ENCODE measurements at regions not wholly inside any gene's neighbourhood (a gene's known extent, or its start where the extent isn't known, plus 50 kb on each side); places are given as distances from the start of the nearest gene placed in this dataset.
"Not testable (repeated sequence)": the region's sequence is repeated elsewhere in the genome, so short reads cannot be mapped to it uniquely, and the experiment has no call there.

DNA sequence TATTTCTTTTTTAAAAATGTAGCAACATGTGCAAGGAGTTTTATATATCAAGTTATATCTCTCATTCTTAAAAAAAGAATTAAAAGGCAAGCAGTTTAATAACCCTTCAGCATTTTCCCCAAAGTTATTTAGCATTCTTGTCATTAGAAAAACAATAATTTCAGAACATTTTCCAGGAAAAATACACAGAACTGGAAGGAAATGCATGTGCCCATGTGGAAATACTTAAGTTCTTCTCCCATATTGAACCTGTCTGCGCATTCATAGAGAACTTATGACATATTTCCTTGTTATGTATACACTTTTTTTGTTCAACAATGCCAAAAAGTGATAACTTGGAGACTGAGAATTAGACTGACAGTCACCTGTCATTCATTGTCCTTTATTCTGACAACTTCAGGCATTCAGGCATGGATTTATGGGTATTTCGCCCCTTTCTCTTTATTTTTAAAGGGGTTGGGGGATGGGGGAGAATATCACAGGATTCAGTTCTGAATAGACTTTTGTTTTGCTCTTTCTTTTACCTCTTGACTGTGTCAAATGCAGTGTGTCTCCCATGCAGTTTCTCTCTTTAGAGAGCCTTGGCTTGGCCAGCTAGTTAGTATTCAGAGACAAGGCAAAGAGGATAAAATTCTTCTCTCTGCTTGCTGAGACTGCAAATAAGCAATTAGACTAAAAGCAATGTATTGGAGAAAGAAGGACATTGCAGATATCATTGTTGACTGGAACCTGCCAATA lies 701.0 kb downstream of the NR2F1-AS1 start:
- DNase-seq (ENCODE audit: low spot score): no peak

DNA sequence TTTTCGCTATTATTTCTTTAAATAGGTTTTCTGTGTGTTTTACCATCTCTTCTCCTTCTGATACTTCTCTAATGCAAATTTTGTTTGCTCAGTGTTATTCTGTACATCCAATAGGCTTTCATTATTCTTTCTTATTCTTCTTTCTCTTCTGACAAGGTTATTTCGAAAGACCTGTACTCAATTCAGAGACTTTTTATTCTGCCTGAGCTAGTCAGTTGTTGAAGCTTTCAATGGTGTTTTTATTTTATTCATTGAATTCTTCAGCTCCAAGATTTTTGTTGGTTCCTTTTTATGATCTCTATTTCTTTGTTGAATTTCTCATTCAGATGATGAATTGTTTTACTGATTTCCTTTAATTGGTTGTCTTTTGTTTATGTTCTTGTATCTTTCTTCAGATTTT lies 706.2 kb downstream of the NR2F1-AS1 start:
- no peak for DNase-seq (ENCODE audit: low spot score)

DNA sequence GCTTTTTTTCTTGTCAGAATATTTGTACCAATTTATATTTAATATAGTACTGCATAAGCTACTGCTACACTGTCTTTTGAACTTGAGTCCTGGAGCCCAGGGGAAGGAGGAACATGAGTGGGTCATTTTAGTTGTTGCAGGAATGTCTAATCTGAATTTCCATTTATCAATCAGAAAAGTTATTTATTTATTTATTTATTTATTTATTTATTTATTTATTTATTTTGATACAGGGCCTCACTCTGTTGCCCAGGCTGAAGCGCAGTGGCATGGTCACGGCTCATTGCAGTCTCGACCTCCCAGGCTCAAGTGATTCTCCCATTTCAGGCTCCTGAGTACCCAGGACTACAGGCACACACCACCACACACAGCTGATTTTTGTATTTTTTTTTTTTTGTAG lies 712.6 kb downstream of the NR2F1-AS1 start:
- no peak for DNase-seq (ENCODE audit: low spot score)

DNA sequence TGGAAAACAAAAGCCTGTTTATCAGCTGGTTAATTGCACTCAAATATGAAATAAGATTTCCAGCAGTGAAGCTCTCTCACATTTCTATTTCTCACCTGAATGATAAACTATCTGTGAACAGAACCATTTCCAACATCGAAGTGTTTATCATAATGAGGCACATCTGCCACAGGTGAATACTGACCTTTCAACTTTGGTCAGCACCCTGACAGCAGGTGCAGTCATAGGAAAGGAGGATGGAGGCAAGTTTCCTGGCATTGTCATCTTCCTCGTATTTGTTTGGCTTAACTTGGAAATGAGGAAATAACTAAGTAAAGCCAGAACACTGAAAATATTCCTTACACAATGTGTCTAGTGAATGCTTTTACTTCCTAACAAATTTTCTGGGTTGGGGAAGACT lies 716.4 kb downstream of the NR2F1-AS1 start:
- no peak for DNase-seq (ENCODE audit: low spot score)

DNA sequence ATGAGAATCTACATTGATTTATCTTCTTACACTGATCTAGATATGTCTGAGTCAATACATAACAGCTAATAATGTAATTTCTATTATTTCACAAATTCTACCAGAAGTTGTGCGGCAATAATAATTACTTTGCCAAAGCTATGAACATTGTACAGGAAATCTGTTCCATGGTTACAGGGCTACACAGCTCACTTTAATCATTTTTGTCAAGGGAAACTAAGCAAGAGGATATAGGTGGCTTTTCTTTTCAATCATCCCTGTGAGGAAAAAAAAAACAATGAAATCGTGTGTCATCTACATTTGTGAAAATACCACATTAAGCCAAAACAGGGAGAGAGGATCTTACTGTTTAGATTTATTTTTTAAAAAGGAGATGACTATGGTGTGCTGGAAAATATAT lies 717.4 kb downstream of the NR2F1-AS1 start:
- no peak for DNase-seq (ENCODE audit: low spot score)

DNA sequence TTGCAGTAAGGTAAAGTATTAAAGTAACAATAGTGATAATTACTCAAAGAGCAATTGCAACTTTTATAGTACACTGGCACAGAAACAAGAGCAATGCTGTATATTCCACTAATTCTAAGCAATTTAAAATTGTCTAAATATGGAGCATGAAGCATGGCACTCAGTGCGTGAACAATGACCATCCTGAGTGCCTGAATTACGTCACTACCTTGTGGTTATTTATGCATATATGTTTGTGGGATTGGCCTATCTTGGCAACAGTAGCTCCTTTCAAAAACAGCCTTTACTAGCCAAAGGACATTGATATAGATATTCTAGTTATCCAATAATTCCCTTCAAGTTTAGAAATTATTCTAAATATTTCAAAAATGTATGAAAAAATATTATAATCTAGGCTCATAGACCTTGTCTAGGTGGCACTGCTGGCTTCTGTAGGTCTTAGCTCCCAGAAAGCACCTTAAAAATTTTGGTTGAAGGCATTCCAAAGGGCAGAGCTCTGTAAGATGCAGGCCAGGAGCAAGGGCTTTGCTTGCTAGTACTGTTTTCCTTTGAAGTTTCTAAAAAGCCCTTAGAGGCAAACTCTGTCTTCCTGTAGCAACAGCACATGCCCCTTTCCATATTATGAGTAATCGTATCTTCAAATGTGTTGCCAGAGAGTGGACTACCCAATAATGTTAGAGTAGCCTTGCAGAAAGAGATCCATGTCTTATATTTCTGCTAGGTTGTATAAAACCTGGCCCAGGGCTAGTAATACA lies 719.3 kb downstream of the NR2F1-AS1 start:
- DNase-seq (ENCODE audit: low spot score): no peak

DNA sequence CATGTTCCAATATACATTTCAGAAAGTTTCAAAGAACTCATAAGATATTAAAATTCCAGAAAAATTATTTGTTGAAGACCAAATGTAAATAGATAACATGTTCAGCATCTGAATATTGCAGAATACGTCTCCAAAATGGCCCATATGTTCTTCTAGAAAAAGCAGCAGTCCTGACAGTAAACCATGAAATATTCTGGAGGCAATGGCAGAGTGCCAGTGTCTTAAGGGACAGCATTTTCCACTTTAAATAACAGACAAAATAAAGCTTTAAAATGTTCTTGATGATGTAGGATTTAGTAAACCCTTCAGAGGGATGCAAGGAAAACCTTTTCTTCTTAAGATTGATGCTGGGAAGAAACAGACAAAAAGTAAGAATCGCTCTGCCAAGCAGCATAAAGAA lies 721.0 kb downstream of the NR2F1-AS1 start:
- DNase-seq (ENCODE audit: low spot score): no peak

DNA sequence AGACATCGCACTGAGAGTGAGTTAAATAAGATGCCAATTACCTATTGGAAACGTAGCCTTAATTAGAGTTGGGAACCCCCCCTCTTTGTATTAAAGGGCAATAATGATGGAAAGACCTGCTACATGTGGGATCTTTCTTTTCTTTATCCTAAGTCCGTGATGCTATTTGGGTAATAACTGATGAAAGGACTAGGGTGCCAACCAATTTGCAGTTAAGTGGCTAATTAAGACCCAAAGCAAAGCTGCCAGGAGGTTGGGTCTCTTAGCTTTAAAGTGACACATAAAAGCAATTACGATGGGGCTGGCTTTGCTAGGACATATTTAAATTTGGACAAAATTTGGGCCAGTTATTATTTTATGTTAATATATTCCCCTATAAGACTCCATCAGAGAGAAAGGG lies 728.8 kb downstream of the NR2F1-AS1 start:
- DNase-seq (ENCODE audit: low spot score): no peak

DNA sequence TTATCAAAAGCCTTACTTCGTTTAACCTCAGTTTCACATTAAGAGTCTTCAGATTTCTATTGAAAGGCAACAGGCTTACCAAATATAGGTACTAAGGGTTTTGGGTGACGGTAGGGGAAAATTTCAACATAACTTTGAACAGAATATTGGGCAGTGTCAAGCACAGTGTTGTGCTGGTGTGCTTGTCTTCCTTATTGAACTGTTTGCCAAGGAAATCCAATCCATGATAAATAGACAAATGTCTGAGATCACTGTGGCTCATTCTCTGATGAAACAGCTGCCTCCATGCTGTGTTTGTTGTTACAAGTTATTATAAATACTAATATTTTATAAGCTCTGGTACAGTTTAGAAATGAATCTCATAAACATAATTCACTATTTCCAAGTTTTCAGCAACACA lies 730.1 kb downstream of the NR2F1-AS1 start:
- DNase-seq (ENCODE audit: low spot score): no peak

DNA sequence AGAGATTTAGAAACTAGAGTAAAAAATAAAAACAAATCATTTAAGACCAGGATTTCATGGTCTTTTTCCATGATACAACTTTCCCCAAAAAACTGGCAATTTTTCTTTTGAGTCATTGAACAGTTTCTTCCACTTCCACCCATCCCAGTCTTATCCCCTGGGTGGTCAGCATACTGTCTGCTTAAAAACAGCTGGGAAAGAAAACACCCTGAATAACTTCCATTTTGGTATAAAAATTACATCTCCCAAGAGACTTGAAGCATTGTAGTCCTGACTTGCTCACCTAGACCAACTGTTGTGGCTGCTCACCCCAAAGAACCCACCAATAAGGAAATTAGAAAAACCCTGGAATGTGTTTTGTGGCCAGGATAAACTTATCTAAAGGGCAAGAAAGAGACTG lies 731.3 kb downstream of the NR2F1-AS1 start:
- no peak for DNase-seq (ENCODE audit: low spot score)

DNA sequence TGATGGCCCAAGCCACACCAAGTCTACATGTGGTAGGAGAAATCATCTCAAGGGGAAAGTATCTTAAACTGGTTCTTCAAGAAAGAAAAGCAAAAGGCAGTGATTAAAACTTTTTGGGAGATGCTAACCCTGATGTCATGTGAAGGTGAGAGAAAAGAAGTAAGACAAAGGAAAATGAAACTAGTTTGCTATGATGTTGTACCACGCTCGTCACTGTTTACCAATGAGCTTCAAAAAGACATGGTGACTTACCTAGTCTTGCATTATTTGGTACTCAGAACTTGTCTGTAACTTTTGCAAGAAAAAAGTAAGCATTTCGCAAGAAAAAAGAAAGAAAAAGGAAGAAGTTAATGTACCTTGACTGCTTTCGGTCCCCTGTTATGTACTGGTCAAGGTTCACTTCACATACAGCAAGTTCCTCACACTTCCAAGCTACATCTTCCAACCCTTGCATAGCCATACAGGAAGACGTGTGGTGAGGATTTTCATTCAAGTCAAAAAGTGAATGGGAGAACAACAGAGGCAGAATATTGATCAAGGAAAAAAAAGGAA lies 739.3 kb downstream of the NR2F1-AS1 start:
- no peak for DNase-seq (ENCODE audit: low spot score)

DNA sequence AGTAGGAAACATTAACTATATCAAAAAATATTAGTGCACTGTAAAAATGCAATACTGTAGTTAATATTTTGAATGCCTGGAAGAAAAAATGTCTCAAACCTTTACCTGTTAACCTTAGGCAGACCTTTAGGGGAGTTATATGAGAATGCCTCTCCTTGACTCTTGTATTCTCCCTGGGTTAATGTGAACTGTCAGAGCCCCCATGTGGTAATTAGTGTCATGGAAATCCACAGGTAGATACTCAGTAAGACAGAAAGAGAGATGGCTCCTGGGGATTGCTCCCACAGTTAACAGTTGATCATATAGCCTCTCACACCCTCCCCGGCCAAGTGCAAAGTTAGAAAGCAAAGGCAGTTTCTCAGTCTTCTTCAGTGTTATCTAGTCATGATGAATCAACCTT lies 742.8 kb downstream of the NR2F1-AS1 start:
- no peak for DNase-seq (ENCODE audit: low spot score)

DNA sequence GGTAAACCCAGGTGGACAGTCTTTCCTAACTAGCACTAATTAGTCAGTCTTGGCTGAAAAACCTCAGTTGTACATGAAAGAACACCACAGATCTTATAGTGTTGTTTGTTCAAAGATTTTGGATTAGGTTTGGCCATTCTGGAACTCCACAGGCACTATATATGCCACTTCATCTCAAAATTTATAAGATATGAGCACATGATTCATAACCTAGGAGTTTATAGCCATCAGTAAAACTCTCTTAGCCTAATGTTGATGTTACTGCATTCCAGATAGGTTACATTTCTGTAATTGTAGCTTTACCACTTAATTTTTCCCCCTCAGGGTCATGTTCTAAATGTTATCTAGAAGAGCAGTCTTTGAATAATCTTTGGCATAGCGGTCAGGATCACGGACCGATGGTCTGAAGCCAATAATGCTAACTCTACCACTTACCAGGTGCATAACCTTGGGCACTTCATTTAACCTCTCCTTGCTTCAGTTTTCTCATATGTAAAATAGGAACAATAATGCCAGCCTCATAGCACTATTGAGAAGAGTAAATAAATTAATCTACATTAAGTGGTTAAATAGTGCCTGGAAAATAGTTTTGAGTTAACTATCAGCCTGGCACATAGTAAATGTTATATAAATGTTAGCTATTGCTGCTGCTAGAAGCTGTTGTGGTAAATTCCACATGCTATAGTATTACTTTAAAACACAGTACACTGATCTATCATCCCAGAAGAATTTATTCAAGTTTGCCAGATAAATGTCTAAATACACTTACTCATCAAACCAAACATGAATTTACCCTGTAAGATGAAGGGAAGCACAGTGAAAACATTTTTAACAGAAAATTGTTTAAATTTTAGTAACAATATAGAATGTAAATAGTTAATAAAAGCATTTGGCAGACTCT lies 743.9 kb downstream of the NR2F1-AS1 start:
- DNase-seq (ENCODE audit: low spot score): no peak

DNA sequence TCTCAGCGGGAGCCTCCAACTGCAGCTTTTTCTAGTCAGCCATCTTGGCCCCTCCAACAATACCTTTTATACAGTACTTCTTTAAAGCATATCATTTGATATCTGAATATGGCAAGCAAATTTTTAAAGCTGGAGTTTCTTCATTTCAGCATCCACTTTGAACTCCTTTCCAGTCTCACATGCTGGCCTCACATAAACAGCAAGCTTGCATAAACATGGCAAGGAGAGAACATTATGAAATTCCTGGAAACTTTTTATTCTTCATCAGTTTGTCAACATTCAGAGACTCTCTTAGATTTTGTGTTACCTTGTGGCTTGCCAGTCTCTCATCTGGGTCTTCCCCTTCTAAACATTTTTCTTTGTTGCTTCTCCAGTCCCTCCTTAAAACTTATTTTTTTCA lies 745.3 kb downstream of the NR2F1-AS1 start:
- DNase-seq (ENCODE audit: low spot score): no peak

DNA sequence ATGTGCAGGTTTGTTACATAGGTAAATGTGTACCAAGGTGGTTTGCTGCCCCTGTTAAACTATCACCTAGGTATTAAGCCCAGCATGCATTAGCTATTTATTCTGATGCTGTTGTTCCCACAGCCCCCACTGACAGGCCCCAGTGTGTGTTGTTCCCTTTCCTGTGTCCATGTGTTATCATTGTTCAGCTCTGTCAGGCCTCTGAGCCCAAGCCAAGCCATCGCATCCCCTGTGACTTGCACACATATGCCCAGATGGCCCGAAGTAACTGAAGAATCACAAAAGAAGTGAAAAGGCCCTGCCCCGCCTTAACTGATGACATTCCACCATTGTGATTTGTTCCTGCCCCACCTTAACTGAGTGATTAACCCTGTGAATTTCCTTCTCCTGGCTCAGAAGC lies 757.5 kb downstream of the NR2F1-AS1 start:
- DNase-seq (ENCODE audit: low spot score): not testable (repeated sequence)

DNA sequence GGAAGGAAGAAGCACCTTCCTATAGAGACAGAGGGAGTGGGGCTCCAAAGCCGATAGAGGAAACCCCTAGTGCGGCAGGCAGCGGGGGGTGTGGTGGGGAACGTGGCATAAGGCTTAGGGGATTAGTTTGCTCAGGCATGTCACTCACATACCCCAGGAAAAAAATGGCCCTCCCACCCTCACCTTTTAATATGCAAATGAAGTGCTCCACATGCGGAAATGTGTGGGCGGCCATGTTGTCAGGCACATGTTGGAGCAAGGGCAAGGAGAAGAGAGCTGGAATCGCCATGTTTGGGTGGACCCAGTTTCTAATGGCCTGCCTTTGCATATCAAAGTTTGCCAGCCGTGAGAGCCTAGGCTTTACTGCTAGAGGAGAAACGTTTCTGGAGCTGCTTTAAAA lies 758.8 kb downstream of the NR2F1-AS1 start:
- no peak for DNase-seq (ENCODE audit: low spot score)

DNA sequence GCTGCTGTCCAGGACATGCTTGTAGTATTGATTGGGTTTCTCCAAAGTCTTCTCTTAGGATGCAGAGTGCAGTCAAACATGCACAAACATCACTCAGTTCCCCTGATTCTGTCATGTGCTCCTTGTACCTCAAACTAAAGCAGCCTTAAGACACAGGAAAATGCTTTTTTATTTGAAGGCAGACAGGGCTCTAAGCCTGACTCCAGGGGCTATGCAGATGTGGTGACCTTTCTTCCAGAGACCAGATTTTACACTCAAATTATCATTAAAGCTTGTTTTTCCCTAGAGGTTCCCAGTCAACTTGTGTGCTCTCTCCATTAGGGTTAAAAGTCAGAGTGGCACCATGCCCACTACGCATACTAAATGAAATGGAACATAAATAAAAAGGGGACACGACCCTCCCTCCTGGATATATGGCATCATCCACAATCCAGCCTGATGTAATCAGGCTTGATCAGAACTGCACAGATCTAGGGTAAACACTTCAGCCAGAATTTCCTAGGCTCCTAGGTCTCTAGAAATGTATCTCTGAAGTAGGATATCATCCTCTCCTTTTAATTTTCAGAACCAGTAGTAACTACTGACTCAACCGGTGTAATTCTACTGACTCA lies 771.1 kb downstream of the NR2F1-AS1 start:
- no peak for DNase-seq (ENCODE audit: low spot score)

DNA sequence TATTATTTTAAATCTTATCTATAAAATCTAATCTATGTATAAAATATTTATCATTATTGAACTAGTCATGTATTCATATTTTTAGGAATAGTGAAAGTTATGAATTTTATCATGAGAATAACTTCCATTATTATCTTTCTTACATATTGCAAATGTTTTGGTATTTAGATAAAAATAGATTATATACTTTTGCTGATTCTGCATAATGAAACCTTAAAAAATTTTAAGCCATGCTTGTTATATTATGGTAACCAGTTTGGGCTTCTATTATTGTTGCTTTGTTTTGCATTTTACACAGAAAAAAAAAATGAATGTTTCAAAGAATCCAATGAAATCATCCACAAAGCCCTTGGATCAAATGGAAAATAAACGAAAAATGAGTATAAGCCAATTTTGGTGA lies 772.5 kb downstream of the NR2F1-AS1 start:
- DNase-seq (ENCODE audit: low spot score): no peak

DNA sequence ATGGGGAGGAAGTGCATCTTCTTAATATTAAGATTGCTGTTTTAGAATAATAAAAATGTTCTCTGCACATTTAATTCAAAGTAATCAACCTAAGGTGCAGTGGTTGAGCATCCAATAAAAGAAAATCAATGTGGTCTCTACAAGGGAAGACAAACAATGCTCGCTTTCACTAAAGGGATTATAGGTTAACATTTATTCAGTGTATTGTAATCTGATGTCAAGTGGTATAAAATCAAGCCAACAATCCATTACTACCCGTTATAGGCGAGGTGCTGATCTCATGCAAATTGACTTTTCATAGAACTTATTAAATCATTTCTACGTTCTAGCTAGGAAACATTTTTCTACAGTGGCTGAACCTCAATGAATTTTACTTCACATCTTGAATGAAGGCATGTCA lies 773.9 kb downstream of the NR2F1-AS1 start:
- DNase-seq (ENCODE audit: low spot score): no peak

DNA sequence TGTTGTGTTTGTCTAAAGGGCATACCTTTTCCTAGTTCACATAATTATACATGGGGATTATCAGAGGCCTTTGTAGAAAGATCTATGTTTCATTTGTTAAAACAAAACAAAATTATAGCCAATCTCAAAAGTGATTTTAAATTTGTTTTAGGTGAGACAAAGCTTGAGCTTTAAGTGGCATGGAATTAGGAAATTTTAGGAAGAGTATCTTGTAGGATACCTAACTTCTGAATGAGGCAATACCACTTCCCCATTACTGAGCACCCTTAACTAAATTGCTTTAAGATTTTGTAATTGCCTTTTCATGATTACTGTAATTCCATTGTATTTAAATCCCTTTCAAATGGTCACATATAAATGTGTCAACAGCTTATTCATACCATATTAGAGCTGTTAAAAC lies 775.6 kb downstream of the NR2F1-AS1 start:
- no peak for DNase-seq (ENCODE audit: low spot score)

DNA sequence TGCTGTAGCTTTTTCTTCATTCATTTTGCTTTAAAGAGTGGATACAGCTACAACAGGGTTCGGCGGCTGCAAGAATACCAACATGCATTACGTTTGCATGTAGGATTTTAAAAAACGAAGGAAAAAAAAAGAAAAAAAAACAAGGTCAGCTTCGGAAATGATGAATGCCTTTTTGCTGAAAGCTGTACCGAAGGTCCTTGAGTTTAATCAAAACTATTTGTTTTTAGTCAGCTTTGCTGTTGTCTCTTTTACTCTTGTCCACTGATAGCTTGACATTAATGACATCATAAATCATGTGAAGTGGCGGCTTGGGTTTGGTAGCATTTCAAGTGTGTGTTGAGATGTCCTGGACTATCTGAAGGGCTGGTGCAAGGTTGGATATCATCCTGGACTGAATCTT lies 779.1 kb downstream of the NR2F1-AS1 start:
- DNase-seq (ENCODE audit: low spot score): no peak

DNA sequence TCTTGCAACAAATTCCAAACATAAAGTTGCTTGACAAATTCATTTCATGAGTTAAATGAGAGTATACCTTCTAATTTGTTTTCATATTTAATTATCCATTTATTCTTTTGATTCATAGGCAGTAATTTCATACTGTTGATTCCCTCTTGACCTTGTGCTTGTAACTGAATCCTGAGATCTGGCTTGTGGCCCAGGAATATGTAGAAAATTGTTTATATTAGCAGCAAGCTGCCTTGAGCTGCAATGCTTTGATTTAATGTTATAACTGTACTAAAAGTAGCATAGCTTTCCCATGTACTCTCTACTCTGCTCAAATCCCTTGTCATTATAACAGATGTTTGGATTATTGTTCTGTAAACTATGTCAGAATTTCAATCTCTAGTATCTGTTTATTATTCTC lies 780.7 kb downstream of the NR2F1-AS1 start:
- DNase-seq (ENCODE audit: low spot score): peak; percentile 22
